HT1080 (cell line): ENCODE measurements at regions not wholly inside any gene's neighbourhood (a gene's known extent, or its start where the extent isn't known, plus 50 kb on each side); places are given as distances from the start of the nearest gene placed in this dataset.
"Not testable (repeated sequence)": the region's sequence is repeated elsewhere in the genome, so short reads cannot be mapped to it uniquely, and the experiment has no call there.

Experiments
- DNase-seq: peaks from one replicate; pipeline ENCODE4 v3.0.0-alpha.2; 2015; ENCODE audit warnings: low read depth

GRCh38 chr3:118534519-118534918 lies 500.1 kb downstream of the IGSF11 start:
- DNase-seq: no peak

GRCh38 chr3:118536764-118537163 lies 497.9 kb downstream of the IGSF11 start:
- DNase-seq: peak; percentile 69

- DNase-seq: no peak
These were observed 497.2 kb downstream of the IGSF11 start for GRCh38 chr3:118537454-118537853.

GRCh38 chr3:118538187-118538586 lies 496.5 kb downstream of the IGSF11 start:
- no peak for DNase-seq

- not testable (repeated sequence) for DNase-seq
These were observed 494.7 kb downstream of the IGSF11 start for GRCh38 chr3:118539820-118540447.

- DNase-seq: not testable (repeated sequence)
These were observed 494.2 kb downstream of the IGSF11 start for GRCh38 chr3:118540448-118540821.

GRCh38 chr3:118540826-118541225 lies 493.8 kb downstream of the IGSF11 start:
- DNase-seq: no peak

- no peak for DNase-seq
These were observed 492.9 kb downstream of the IGSF11 start for GRCh38 chr3:118541796-118542195.

GRCh38 chr3:118543832-118544231 lies 490.8 kb downstream of the IGSF11 start:
- peak; percentile 20 for DNase-seq

GRCh38 chr3:118544458-118544857 lies 490.2 kb downstream of the IGSF11 start:
- peak; percentile 78 for DNase-seq

- DNase-seq: peak; percentile 76
These were observed 486.2 kb downstream of the IGSF11 start for GRCh38 chr3:118548434-118548833.

GRCh38 chr3:118550122-118550521 lies 484.5 kb downstream of the IGSF11 start:
- no peak for DNase-seq

- DNase-seq: no peak
These were observed 484.1 kb downstream of the IGSF11 start for GRCh38 chr3:118550556-118550955.

GRCh38 chr3:118554148-118554838 lies 480.4 kb downstream of the IGSF11 start:
- DNase-seq: no peak

- DNase-seq: no peak
These were observed 477.7 kb downstream of the IGSF11 start for GRCh38 chr3:118556983-118557382.

- DNase-seq: no peak
These were observed 477.1 kb downstream of the IGSF11 start for GRCh38 chr3:118557513-118557912.

GRCh38 chr3:118559286-118559685 lies 475.4 kb downstream of the IGSF11 start:
- no peak for DNase-seq

GRCh38 chr3:118564800-118565199 lies 469.8 kb downstream of the IGSF11 start:
- DNase-seq: no peak

- DNase-seq: no peak
These were observed 460.7 kb downstream of the IGSF11 start for GRCh38 chr3:118573912-118574311.

GRCh38 chr3:118577055-118577777 lies 457.4 kb downstream of the IGSF11 start:
- no peak for DNase-seq

GRCh38 chr3:118578559-118578958 lies 456.1 kb downstream of the IGSF11 start:
- no peak for DNase-seq

GRCh38 chr3:118587037-118587741 lies 447.5 kb downstream of the IGSF11 start:
- peak; percentile 61 for DNase-seq
